HepG2 (cell line): ENCODE measurements at regions not wholly inside any gene's neighbourhood (a gene's known extent, or its start where the extent isn't known, plus 50 kb on each side); places are given as distances from the start of the nearest gene placed in this dataset.

Experiments
- ATAC-seq: fragments of 200-7000 bp; cut with Tn5 transposase; 3 replicates; pipeline ENCODE4 v1.9.1; 2020; ENCODE audit warnings: mild to moderate bottlenecking, moderate library complexity
- BruUV-seq: library from RNA; stranded (reverse); fragments of 400-500 nt; replicated peaks from 2 replicates; lab custom pipeline; 2021; lab: Mats Ljungman, UMichigan
- CTCF ChIA-PET: fragments of 300-600 bp; formaldehyde crosslinking; extraction: SDS; loops from one replicate; lab custom pipeline; 2021; ENCODE audit warnings: low total read pairs, inconsistent platforms, low intra/inter-chr PET ratio; lab: Yijun Ruan, JAX
- POLR2A ChIA-PET: fragments of 350-600 bp; sonication (Branson Sonifier 250); formaldehyde crosslinking; loops from one replicate; lab custom pipeline; 2020; ENCODE audit warnings: antibody characterized with exemption, inconsistent platforms; lab: Yijun Ruan, JAX
- DNase-seq: peaks from one replicate; pipeline ENCODE4 v3.0.0-alpha.2; 2015; ENCODE audit warnings: low spot score
- FAIRE-seq: peaks from 3 replicates; lab custom pipeline; 2011; peaks lifted over from hg19 to GRCh38; lab: Jason Lieb, UNC
- H2AFZ ChIP-seq: one replicate; pipeline ENCODE4 v1.6.1; 2011; ENCODE audit warnings: low read length, inconsistent platforms
- H3K27ac ChIP-seq: fragments of 300-600 bp; 3 replicates; pipeline ENCODE4 v1.8.0; 2011; ENCODE audit warnings: mixed run types, mild to moderate bottlenecking, mixed read lengths, low read length, inconsistent platforms; ENCODE audit not compliant: insufficient read depth; ENCODE audit errors: extremely low read length
- H3K27me3 ChIP-seq, 2 experiments: fragments of 200-600 bp in 1 of 2; 2 replicates in 1 of 2; 3 replicates in 1 of 2; pipeline versions ENCODE4 v1.6.0 to v1.8.0; 2011; ENCODE audit warnings: low read length in 2 of 2, mild to moderate bottlenecking in 2 of 2, moderate library complexity in 2 of 2, inconsistent platforms in 1 of 2; ENCODE audit not compliant: insufficient read depth in 2 of 2, control insufficient read depth in 1 of 2
- H3K36me3 ChIP-seq, 2 experiments: fragments of 200-600 bp in 1 of 2; replicated peaks in 1 of 2; 2 replicates in 1 of 2; 3 replicates in 1 of 2; pipeline versions ENCODE4 v1.5.1 to v1.8.0; 2011; ENCODE audit warnings: low read length in 2 of 2, inconsistent platforms in 1 of 2; ENCODE audit not compliant: insufficient read depth in 2 of 2, control insufficient read depth in 1 of 2
- H3K4me1 ChIP-seq: 2 replicates; pipeline ENCODE4 v1.5.1; 2012; ENCODE audit warnings: low read length, inconsistent platforms; ENCODE audit not compliant: insufficient read depth
- H3K4me2 ChIP-seq: 2 replicates; pipeline ENCODE4 v1.6.0; 2011; ENCODE audit warnings: low read depth, low read length, inconsistent platforms
- H3K4me3 ChIP-seq, 3 experiments: fragments of 200-600 bp in 1 of 3; sonication (generic), shearing (Covaris generic) in 1 of 3; replicated peaks in 1 of 3; 2 replicates each; pipeline ENCODE4 v1.5.1; 2011 to 2016; ENCODE audit warnings: low read length in 3 of 3, inconsistent platforms in 2 of 3, low read depth in 2 of 3, mild to moderate bottlenecking in 2 of 3, control low read depth in 1 of 3, mixed read lengths in 1 of 3; ENCODE audit not compliant: insufficient read depth in 1 of 3
- H3K79me2 ChIP-seq: one replicate; pipeline ENCODE4 v1.6.1; 2011; ENCODE audit warnings: low read length, inconsistent platforms; ENCODE audit not compliant: insufficient read depth
- H3K9ac ChIP-seq: 2 replicates; pipeline ENCODE4 v1.6.0; 2011; ENCODE audit warnings: mild to moderate bottlenecking, low read depth, low read length, inconsistent platforms; ENCODE audit not compliant: insufficient read depth
- H3K9me3 ChIP-seq: 2 replicates; pipeline ENCODE4 v1.5.1; 2012; ENCODE audit warnings: mild to moderate bottlenecking, low read length
- H4K20me1 ChIP-seq: 2 replicates; pipeline ENCODE4 v1.6.0; 2011; ENCODE audit warnings: inconsistent platforms, mild to moderate bottlenecking, low read length, moderate library complexity; ENCODE audit not compliant: insufficient read depth
- NAIF1 ChIP-seq: sonication (generic); formaldehyde crosslinking; IDR thresholded peaks from 2 replicates; pipeline ENCODE4 v1.5.0; 2020; ENCODE audit warnings: mild to moderate bottlenecking, missing genetic modification reagents, borderline replicate concordance
- RBAK ChIP-seq: sonication (generic); formaldehyde crosslinking; IDR thresholded peaks from 2 replicates; pipeline ENCODE4 v1.5.1; 2020; ENCODE audit warnings: mild to moderate bottlenecking, missing genetic modification reagents
- SETDB1 ChIP-seq: sonication (generic); formaldehyde crosslinking; IDR thresholded peaks from 2 replicates; pipeline ENCODE4 v1.5.1; 2020; ENCODE audit warnings: missing genetic modification reagents, mild to moderate bottlenecking, borderline replicate concordance
- SNAPC2 ChIP-seq: sonication (generic); formaldehyde crosslinking; IDR thresholded peaks from 2 replicates; pipeline ENCODE4 v1.8.1; 2022; ENCODE audit warnings: mild to moderate bottlenecking, missing genetic modification reagents
- SP1 ChIP-seq, 2 experiments: fragments of 450-650 bp in 1 of 2; sonication (generic) in 1 of 2; formaldehyde crosslinking in 1 of 2; IDR thresholded peaks; 2 replicates each; pipeline versions ENCODE4 v1.4.0 to v1.6.1; 2016 to 2020; ENCODE audit warnings: missing genetic modification reagents in 1 of 2
- WIZ ChIP-seq: sonication (generic); formaldehyde crosslinking; IDR thresholded peaks from 2 replicates; pipeline ENCODE4 v1.5.1; 2020; ENCODE audit warnings: mild to moderate bottlenecking, missing genetic modification reagents
- ZIK1 ChIP-seq: sonication (generic); formaldehyde crosslinking; IDR thresholded peaks from 2 replicates; pipeline ENCODE4 v1.5.0; 2020; ENCODE audit warnings: mild to moderate bottlenecking, low read depth, missing genetic modification reagents, borderline replicate concordance
- ZNF136 ChIP-seq: sonication (generic); formaldehyde crosslinking; IDR thresholded peaks from 2 replicates; pipeline ENCODE4 v1.8.1; 2022; ENCODE audit warnings: low read depth, mild to moderate bottlenecking, moderate library complexity, missing genetic modification reagents
- ZNF263 ChIP-seq: sonication (generic); formaldehyde crosslinking; IDR thresholded peaks from 2 replicates; pipeline ENCODE4 v1.4.0; 2020; ENCODE audit warnings: missing genetic modification reagents
- ZNF766 ChIP-seq: sonication (generic); formaldehyde crosslinking; IDR thresholded peaks from 2 replicates; pipeline ENCODE4 v1.5.0; 2020; ENCODE audit warnings: missing genetic modification reagents, borderline replicate concordance
- ZNF879 ChIP-seq: sonication (generic); formaldehyde crosslinking; IDR thresholded peaks from 2 replicates; pipeline ENCODE4 v1.8.1; 2023; ENCODE audit warnings: missing genetic modification reagents
- WGBS: methylation state at CpG from one replicate; pipeline ENCODE4 v1.1.6; 2017; ENCODE audit warnings: low lambda C conversion rate; 5-methylcytosine and 5-hydroxymethylcytosine counted together
- in situ Hi-C: cut with HindIII; loops from 2 replicates; pipeline ENCODE4 v1.10.0; 2017; ENCODE audit warnings: low pct_unique_long_range_greater_than_20kb; ENCODE audit not compliant: extremely low pct_ligation_motif_present
- intact Hi-C: fragments of 100-400 bp; cut with micrococcal nuclease; formaldehyde crosslinking; loops from one replicate; pipeline ENCODE4 v1.10.0; 2022; ENCODE audit not compliant: unreplicated experiment
- TF ChIP-seq, protein P1 (sequence below): IDR thresholded peaks from 2 replicates; pipeline ENCODE4 v1.6.1; 2016; ENCODE audit warnings: mild to moderate bottlenecking, missing biosample characterization, missing genetic modification reagents
- TF ChIP-seq, protein P2 (sequence below): sonication (generic); formaldehyde crosslinking; IDR thresholded peaks from 2 replicates; pipeline ENCODE4 v1.9.0; 2022; ENCODE audit warnings: low read depth, missing genetic modification reagents
- TF ChIP-seq, protein P3 (sequence below): IDR thresholded peaks from 2 replicates; pipeline ENCODE4 v1.6.1; 2012; ENCODE audit warnings: low read length, improper control_type of control experiment

DNA sequence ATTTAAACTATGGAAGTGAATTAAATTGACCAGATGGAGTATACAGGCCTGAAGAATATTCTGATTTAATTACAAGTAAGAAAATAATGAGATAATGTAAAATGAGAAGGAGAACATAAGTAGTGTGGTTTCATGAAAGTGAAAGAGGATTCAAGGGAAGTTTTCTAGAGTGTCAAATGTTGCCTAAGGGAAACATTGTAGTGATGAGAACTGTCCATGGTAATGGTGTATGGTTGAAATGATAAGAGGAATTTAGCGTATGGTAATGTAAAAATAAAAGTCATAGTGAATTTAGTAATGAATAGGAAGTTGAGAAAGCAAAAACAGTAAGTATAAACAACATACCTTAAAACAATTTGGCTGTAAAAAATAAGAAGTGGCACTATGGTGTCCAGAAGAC is 1954.6 kb upstream of the FLRT2 start:
- Histone ChIP-seq H4K20me1 (no peaks in the 10 kb centered on the region), H3K4me1 (no peaks in the 10 kb centered on the region), H3K27me3 (no peaks in the 10 kb centered on the region), H3K9me3 (peaks cover 33% of the 10 kb centered on the region), H3K79me2 (no peaks in the 10 kb centered on the region), H3K9ac (no peak overlapping the region), H3K4me3 (no peak overlapping the region), H2AFZ (no peak overlapping the region), H3K36me3 (no peaks in the 10 kb centered on the region), H3K27ac (no peak overlapping the region)
- in situ Hi-C loops (no loop called here), intact Hi-C loops (no loop called here)
- CTCF ChIA-PET, result no interaction called here
- no TSS peak for BruUV-seq
- ATAC-seq, result no peak
- 77% methylated on average over 1 of the region's 1 CpG for WGBS
- DNase-seq, result no peak
- no peak for FAIRE-seq
- TF ChIP-seq ZNF263 (CRISPR knock-in tag) (no peak), ZNF766 (CRISPR knock-in tag) (no peak), SP1 (IDR thresholded peaks at IDR 0.05) (no peak), SP1 (CRISPR knock-in tag; IDR thresholded peaks at IDR 0.05) (no peak), ZNF136 (CRISPR knock-in tag) (no peak), SNAPC2 (CRISPR knock-in tag) (no peak), SETDB1 (CRISPR knock-in tag) (no peak)
- TF ChIP-seq, protein P1, sequence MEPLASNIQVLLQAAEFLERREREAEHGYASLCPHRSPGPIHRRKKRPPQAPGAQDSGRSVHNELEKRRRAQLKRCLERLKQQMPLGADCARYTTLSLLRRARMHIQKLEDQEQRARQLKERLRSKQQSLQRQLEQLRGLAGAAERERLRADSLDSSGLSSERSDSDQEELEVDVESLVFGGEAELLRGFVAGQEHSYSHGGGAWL (CRISPR knock-in tag), result no peak
- TF ChIP-seq, all 625 proteins: peak for 0
- no peak overlapping the region for H3K4me2 ChIP-seq
- POLR2A ChIA-PET, result no interaction called here

DNA sequence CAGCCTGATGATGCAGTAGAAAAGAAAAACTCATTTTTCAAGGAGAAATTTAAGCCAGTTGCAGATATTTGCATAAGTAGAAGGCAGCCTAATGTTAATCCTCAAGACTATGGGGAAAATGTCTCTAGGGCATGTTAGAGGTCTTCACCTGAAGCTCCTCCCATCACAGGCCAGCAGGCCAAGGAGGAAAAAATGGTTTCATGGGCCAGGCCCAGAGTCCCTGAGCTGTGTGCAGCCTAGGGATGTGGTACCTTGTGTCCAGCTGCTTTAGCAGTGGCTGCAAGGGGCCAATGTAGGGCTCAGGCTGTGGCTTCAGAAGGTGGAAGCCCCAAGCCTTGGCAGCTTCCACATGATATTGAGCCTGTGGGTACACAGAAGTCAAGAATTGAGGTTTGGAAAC is 1946.7 kb upstream of the FLRT2 start:
- Histone ChIP-seq H3K9me3 (peaks cover 53% of the 10 kb centered on the region), H3K27ac (no peak overlapping the region), H3K9ac (no peak overlapping the region), H2AFZ (no peak overlapping the region), H3K4me3 (no peak overlapping the region), H3K36me3 (no peaks in the 10 kb centered on the region), H4K20me1 (no peaks in the 10 kb centered on the region), H3K4me1 (no peaks in the 10 kb centered on the region), H3K4me2 (no peak overlapping the region), H3K27me3 (no peaks in the 10 kb centered on the region), H3K79me2 (no peaks in the 10 kb centered on the region)
- intact Hi-C loops, result no loop called here
- no TSS peak for BruUV-seq
- ATAC-seq (no peak), FAIRE-seq (no peak), DNase-seq (no peak)
- in situ Hi-C loops, result no loop called here
- CTCF ChIA-PET, result no interaction called here
- POLR2A ChIA-PET, result no interaction called here
- TF ChIP-seq ZIK1 (no peak), WIZ (no peak), NAIF1 (no peak), RBAK (CRISPR knock-in tag) (no peak), ZNF879 (CRISPR knock-in tag) (no peak)
- TF ChIP-seq, protein P2, sequence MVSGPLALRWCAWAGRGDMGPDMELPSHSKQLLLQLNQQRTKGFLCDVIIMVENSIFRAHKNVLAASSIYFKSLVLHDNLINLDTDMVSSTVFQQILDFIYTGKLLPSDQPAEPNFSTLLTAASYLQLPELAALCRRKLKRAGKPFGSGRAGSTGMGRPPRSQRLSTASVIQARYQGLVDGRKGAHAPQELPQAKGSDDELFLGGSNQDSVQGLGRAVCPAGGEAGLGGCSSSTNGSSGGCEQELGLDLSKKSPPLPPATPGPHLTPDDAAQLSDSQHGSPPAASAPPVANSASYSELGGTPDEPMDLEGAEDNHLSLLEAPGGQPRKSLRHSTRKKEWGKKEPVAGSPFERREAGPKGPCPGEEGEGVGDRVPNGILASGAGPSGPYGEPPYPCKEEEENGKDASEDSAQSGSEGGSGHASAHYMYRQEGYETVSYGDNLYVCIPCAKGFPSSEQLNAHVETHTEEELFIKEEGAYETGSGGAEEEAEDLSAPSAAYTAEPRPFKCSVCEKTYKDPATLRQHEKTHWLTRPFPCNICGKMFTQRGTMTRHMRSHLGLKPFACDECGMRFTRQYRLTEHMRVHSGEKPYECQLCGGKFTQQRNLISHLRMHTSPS, result no peak
- TF ChIP-seq, protein P3, sequence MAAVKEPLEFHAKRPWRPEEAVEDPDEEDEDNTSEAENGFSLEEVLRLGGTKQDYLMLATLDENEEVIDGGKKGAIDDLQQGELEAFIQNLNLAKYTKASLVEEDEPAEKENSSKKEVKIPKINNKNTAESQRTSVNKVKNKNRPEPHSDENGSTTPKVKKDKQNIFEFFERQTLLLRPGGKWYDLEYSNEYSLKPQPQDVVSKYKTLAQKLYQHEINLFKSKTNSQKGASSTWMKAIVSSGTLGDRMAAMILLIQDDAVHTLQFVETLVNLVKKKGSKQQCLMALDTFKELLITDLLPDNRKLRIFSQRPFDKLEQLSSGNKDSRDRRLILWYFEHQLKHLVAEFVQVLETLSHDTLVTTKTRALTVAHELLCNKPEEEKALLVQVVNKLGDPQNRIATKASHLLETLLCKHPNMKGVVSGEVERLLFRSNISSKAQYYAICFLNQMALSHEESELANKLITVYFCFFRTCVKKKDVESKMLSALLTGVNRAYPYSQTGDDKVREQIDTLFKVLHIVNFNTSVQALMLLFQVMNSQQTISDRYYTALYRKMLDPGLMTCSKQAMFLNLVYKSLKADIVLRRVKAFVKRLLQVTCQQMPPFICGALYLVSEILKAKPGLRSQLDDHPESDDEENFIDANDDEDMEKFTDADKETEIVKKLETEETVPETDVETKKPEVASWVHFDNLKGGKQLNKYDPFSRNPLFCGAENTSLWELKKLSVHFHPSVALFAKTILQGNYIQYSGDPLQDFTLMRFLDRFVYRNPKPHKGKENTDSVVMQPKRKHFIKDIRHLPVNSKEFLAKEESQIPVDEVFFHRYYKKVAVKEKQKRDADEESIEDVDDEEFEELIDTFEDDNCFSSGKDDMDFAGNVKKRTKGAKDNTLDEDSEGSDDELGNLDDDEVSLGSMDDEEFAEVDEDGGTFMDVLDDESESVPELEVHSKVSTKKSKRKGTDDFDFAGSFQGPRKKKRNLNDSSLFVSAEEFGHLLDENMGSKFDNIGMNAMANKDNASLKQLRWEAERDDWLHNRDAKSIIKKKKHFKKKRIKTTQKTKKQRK, result no peak
